Sigmoid colon (tissue), 4 donors: ENCODE measurements at regions not wholly inside any gene's neighbourhood (a gene's known extent, or its start where the extent isn't known, plus 50 kb on each side); places are given as distances from the start of the nearest gene placed in this dataset.

Experiments
- EP300 ChIP-seq, 4 donors: sonication (generic); formaldehyde crosslinking; IDR thresholded peaks; one replicate each; pipeline ENCODE4 v1.6.1; 2017; ENCODE audit warnings: antibody characterized with exemption in 4 of 4
- POLR2A ChIP-seq, 2 donors: fragments of 450-650 bp; IDR thresholded peaks; one replicate each; pipeline ENCODE4 v1.6.1; 2016; ENCODE audit warnings: antibody characterized with exemption in 2 of 2, mild to moderate bottlenecking in 2 of 2, moderate library complexity in 2 of 2
- POLR2AphosphoS5 ChIP-seq, 4 donors: sonication (generic); formaldehyde crosslinking; IDR thresholded peaks; one replicate each; pipeline ENCODE4 v1.6.1; 2017; ENCODE audit warnings: antibody characterized with exemption in 4 of 4
- TF ChIP-seq, protein P1 (sequence below), 4 experiments: fragments of 450-650 bp in 3 of 4; fragments of 200-600 bp in 1 of 4; IDR thresholded peaks; one replicate each; pipeline ENCODE4 v1.5.1; 2016 to 2019; ENCODE audit warnings: antibody characterized with exemption in 4 of 4, mild to moderate bottlenecking in 3 of 4, moderate library complexity in 2 of 4

GRCh38 chr20:51121272-51121671, 98.4 kb upstream of the KCNG1 start:
- TF ChIP-seq EP300 (IDR thresholded peaks at IDR 0.05): peak in 2 of 4 donors; percentile 39 to 58
- TF ChIP-seq POLR2AphosphoS5 (IDR thresholded peaks at IDR 0.05): peak; percentile 74 to 89 (median 82)
- TF ChIP-seq, protein P1, sequence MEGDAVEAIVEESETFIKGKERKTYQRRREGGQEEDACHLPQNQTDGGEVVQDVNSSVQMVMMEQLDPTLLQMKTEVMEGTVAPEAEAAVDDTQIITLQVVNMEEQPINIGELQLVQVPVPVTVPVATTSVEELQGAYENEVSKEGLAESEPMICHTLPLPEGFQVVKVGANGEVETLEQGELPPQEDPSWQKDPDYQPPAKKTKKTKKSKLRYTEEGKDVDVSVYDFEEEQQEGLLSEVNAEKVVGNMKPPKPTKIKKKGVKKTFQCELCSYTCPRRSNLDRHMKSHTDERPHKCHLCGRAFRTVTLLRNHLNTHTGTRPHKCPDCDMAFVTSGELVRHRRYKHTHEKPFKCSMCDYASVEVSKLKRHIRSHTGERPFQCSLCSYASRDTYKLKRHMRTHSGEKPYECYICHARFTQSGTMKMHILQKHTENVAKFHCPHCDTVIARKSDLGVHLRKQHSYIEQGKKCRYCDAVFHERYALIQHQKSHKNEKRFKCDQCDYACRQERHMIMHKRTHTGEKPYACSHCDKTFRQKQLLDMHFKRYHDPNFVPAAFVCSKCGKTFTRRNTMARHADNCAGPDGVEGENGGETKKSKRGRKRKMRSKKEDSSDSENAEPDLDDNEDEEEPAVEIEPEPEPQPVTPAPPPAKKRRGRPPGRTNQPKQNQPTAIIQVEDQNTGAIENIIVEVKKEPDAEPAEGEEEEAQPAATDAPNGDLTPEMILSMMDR (IDR thresholded peaks at IDR 0.05): no peak
- TF ChIP-seq POLR2A (IDR thresholded peaks at IDR 0.05): no peak
